ENCODE measurements at regions not wholly inside any gene's neighbourhood (a gene's known extent, or its start where the extent isn't known, plus 50 kb on each side); places are given as distances from the start of the nearest gene placed in this dataset.

DNA sequence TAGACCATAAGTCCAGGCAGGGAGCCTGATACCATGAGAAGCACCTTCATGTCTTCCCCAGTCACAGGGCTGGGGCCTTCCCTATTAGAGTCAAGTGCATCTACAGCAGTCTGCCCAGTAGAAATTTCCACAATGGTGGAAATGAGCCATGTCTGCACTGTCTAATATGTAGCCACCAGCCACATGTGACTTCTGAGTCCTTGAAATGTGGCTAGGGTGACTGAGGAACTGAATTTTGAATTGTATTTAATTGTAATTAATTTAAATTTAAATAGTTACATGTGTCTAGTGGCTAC, 300.2 kb downstream of the CLIC5 start:
- TF ChIP-seq POLR2AphosphoS5 (IDR thresholded peaks at IDR 0.05; ENCODE audit: low read depth, low read length) (no peak), POLR2A (IDR thresholded peaks at IDR 0.05; ENCODE audit: low read depth, low read length) (no peak)

Measured in GM12891 (cell line).